ENCODE measurements at regions not wholly inside any gene's neighbourhood (a gene's known extent, or its start where the extent isn't known, plus 50 kb on each side); places are given as distances from the start of the nearest gene placed in this dataset.

GRCh38 chr6:82022614-82023129, 224.9 kb downstream of the IBTK start:
- FAIRE-seq (no peak), DNase-seq (ENCODE audit: extremely low spot score, insufficient read length, low read depth) (no peak)

- DNase-seq (ENCODE audit: extremely low spot score, insufficient read length, low read depth) (no peak), FAIRE-seq (no peak)
Observed at GRCh38 chr6:82017773-82018172, 229.8 kb downstream of the IBTK start.

- no peak for DNase-seq (ENCODE audit: extremely low spot score, insufficient read length, low read depth)
- no peak for FAIRE-seq
Observed at GRCh38 chr6:82017288-82017687, 230.3 kb downstream of the IBTK start.

- no peak for DNase-seq (ENCODE audit: extremely low spot score, insufficient read length, low read depth)
- no peak for FAIRE-seq
Observed at GRCh38 chr6:82015526-82015925, 232.0 kb downstream of the IBTK start.

GRCh38 chr6:82015043-82015442, 232.5 kb downstream of the IBTK start:
- DNase-seq (ENCODE audit: extremely low spot score, insufficient read length, low read depth): no peak

GRCh38 chr6:82013561-82014530, 233.7 kb downstream of the IBTK start:
- DNase-seq (ENCODE audit: extremely low spot score, insufficient read length, low read depth) (no peak), FAIRE-seq (no peak)

More at GRCh38 chr6:82015043-82015442, 232.5 kb downstream of the IBTK start:
- no peak for FAIRE-seq

GRCh38 chr6:82006027-82006738, 241.4 kb downstream of the IBTK start:
- FAIRE-seq: peak; percentile 89
- no peak for DNase-seq (ENCODE audit: extremely low spot score, insufficient read length, low read depth)

- no peak for FAIRE-seq
- DNase-seq (ENCODE audit: extremely low spot score, insufficient read length, low read depth): no peak
Observed at GRCh38 chr6:82000551-82000950, 247.0 kb downstream of the IBTK start.

GRCh38 chr6:81999826-82000225, 247.3 kb upstream of the TENT5A start:
- DNase-seq (ENCODE audit: extremely low spot score, insufficient read length, low read depth): no peak
- no peak for FAIRE-seq

- DNase-seq (ENCODE audit: extremely low spot score, insufficient read length, low read depth): no peak
- no peak for FAIRE-seq
Observed at GRCh38 chr6:81999270-81999669, 246.8 kb upstream of the TENT5A start.

- DNase-seq (ENCODE audit: extremely low spot score, insufficient read length, low read depth) (no peak), FAIRE-seq (no peak)
Observed at GRCh38 chr6:81998432-81998831, 246.0 kb upstream of the TENT5A start.

GRCh38 chr6:81997090-81997926, 244.8 kb upstream of the TENT5A start:
- FAIRE-seq (no peak), DNase-seq (ENCODE audit: extremely low spot score, insufficient read length, low read depth) (no peak)

GRCh38 chr6:81996414-81996813, 243.9 kb upstream of the TENT5A start:
- FAIRE-seq (peak; percentile 9), DNase-seq (ENCODE audit: extremely low spot score, insufficient read length, low read depth) (no peak)

GRCh38 chr6:81995548-81996289, 243.2 kb upstream of the TENT5A start:
- peak; percentile 9 for FAIRE-seq
- DNase-seq (ENCODE audit: extremely low spot score, insufficient read length, low read depth): no peak

GRCh38 chr6:81988871-81989270, 236.4 kb upstream of the TENT5A start:
- FAIRE-seq: no peak

GRCh38 chr6:81988446-81988845, 236.0 kb upstream of the TENT5A start:
- FAIRE-seq: no peak
- DNase-seq (ENCODE audit: extremely low spot score, insufficient read length, low read depth): no peak

More at GRCh38 chr6:81988871-81989270, 236.4 kb upstream of the TENT5A start:
- no peak for DNase-seq (ENCODE audit: extremely low spot score, insufficient read length, low read depth)

- no peak for FAIRE-seq
Observed at GRCh38 chr6:81987293-81987692, 234.8 kb upstream of the TENT5A start.

GRCh38 chr6:81985191-81985590, 232.7 kb upstream of the TENT5A start:
- DNase-seq (ENCODE audit: extremely low spot score, insufficient read length, low read depth): no peak
- no peak for FAIRE-seq

More at GRCh38 chr6:81987293-81987692, 234.8 kb upstream of the TENT5A start:
- DNase-seq (ENCODE audit: extremely low spot score, insufficient read length, low read depth): no peak

- FAIRE-seq (peak; percentile 24), DNase-seq (ENCODE audit: extremely low spot score, insufficient read length, low read depth) (no peak)
Observed at GRCh38 chr6:81984599-81984998, 232.1 kb upstream of the TENT5A start.
